ENCODE measurements at regions not wholly inside any gene's neighbourhood (a gene's known extent, or its start where the extent isn't known, plus 50 kb on each side); places are given as distances from the start of the nearest gene placed in this dataset.

DNA sequence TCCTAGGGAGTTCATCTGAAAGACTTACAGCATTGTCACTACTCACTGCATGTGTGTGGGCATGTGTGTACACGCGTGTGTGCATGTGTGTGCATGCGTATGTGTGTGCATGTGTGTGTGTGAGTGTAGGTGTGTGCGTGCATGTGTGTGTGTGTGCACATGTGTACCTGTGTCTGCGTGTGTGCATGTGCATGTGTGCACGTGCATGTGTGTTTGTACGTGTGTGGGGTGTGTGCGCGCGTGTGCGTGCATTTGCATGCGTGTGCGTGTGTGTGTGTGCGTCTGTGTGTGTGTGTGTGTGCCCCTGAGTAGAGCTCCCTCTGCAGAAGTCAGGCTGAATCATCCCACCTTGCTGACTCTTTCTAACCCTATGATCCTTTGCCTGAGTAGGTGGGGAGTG lies 114.8 kb upstream of the RBFOX1 start:
- in situ Hi-C loops (cut with HindIII; ENCODE audit: extremely low pct_ligation_motif_present, low pct_unique_long_range_greater_than_20kb), result no loop called here
- CTCF ChIA-PET (ENCODE audit: low intra/inter-chr PET ratio, low total read pairs), result no interaction called here
- Histone ChIP-seq H3K4me1 (ENCODE audit: insufficient read depth, low read length) (no peaks in the 10 kb centered on the region), H3K36me3 (replicated peaks in 1 of 2; ENCODE audit: control insufficient read depth in 1 of 2, insufficient read depth in 2 of 2, low read length in 2 of 2) (no peaks in the 10 kb centered on the region), H3K4me2 (ENCODE audit: low read depth, low read length) (no peak overlapping the region), H3K4me3 (replicated peaks in 1 of 3; ENCODE audit: insufficient read depth in 1 of 3, low read depth in 2 of 3, low read length in 3 of 3) (no peak overlapping the region), H3K27me3 (ENCODE audit: control insufficient read depth in 1 of 2, insufficient read depth in 2 of 2, low read length in 2 of 2) (no peaks in the 10 kb centered on the region), H3K9me3 (ENCODE audit: low read length) (0 out of 2 replicates have a peak, but pooled peaks cover 9% of the 10 kb centered on the region), H3K27ac (ENCODE audit: extremely low read length, insufficient read depth, low read length) (no peak overlapping the region), H4K20me1 (ENCODE audit: insufficient read depth, low read length) (no peaks in the 10 kb centered on the region), H3K79me2 (ENCODE audit: insufficient read depth, low read length) (no peaks in the 10 kb centered on the region), H3K9ac (ENCODE audit: insufficient read depth, low read depth, low read length) (no peak overlapping the region), H2AFZ (ENCODE audit: low read length) (no peak overlapping the region)
- DNase-seq (ENCODE audit: low spot score) (no peak), FAIRE-seq (no peak), ATAC-seq (no peak)
- 68% methylated on average over 14 of the region's 14 CpGs for WGBS (ENCODE audit: low lambda C conversion rate)
- intact Hi-C loops (cut with micrococcal nuclease; ENCODE audit: unreplicated experiment), result no loop called here
- POLR2A ChIA-PET, result no interaction called here
- no TSS peak for BruUV-seq (replicated peaks)
- no peak for TF ChIP-seq ZNF710 (CRISPR knock-in tag; IDR thresholded peaks at IDR 0.05; ENCODE audit: borderline replicate concordance)
- TF ChIP-seq ZNF24 (IDR thresholded peaks at IDR 0.05), result no peak
- TF ChIP-seq ZNF772 (CRISPR knock-in tag; IDR thresholded peaks at IDR 0.05), result no peak
- TF ChIP-seq NFATC3 (CRISPR knock-in tag; IDR thresholded peaks at IDR 0.05), result no peak
- TF ChIP-seq ATM (IDR thresholded peaks at IDR 0.05; ENCODE audit: borderline replicate concordance), result peak; percentile 28; the same call in 1 of the 2 replicates
- TF ChIP-seq, protein P1, sequence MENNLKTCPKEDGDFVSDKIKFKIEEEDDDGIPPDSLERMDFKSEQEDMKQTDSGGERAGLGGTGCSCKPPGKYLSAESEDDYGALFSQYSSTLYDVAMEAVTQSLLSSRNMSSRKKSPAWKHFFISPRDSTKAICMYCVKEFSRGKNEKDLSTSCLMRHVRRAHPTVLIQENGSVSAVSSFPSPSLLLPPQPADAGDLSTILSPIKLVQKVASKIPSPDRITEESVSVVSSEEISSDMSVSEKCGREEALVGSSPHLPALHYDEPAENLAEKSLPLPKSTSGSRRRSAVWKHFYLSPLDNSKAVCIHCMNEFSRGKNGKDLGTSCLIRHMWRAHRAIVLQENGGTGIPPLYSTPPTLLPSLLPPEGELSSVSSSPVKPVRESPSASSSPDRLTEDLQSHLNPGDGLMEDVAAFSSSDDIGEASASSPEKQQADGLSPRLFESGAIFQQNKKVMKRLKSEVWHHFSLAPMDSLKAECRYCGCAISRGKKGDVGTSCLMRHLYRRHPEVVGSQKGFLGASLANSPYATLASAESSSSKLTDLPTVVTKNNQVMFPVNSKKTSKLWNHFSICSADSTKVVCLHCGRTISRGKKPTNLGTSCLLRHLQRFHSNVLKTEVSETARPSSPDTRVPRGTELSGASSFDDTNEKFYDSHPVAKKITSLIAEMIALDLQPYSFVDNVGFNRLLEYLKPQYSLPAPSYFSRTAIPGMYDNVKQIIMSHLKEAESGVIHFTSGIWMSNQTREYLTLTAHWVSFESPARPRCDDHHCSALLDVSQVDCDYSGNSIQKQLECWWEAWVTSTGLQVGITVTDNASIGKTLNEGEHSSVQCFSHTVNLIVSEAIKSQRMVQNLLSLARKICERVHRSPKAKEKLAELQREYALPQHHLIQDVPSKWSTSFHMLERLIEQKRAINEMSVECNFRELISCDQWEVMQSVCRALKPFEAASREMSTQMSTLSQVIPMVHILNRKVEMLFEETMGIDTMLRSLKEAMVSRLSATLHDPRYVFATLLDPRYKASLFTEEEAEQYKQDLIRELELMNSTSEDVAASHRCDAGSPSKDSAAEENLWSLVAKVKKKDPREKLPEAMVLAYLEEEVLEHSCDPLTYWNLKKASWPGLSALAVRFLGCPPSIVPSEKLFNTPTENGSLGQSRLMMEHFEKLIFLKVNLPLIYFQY (CRISPR knock-in tag; IDR thresholded peaks at IDR 0.05; ENCODE audit: borderline replicate concordance), result no peak
- TF ChIP-seq, protein P2, sequence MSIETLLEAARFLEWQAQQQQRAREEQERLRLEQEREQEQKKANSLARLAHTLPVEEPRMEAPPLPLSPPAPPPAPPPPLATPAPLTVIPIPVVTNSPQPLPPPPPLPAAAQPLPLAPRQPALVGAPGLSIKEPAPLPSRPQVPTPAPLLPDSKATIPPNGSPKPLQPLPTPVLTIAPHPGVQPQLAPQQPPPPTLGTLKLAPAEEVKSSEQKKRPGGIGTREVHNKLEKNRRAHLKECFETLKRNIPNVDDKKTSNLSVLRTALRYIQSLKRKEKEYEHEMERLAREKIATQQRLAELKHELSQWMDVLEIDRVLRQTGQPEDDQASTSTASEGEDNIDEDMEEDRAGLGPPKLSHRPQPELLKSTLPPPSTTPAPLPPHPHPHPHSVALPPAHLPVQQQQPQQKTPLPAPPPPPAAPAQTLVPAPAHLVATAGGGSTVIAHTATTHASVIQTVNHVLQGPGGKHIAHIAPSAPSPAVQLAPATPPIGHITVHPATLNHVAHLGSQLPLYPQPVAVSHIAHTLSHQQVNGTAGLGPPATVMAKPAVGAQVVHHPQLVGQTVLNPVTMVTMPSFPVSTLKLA (IDR thresholded peaks at IDR 0.05), result peak; percentile 98

All from HepG2 (cell line).